ENCODE measurements at regions not wholly inside any gene's neighbourhood (a gene's known extent, or its start where the extent isn't known, plus 50 kb on each side); places are given as distances from the start of the nearest gene placed in this dataset.

GRCh38 chr16:86059253-86060171 is 160.6 kb downstream of the IRF8 start:
- dilution Hi-C loops (cut with MboI; ENCODE audit: extremely low pct_ligation_motif_present, low sequenced_read_pairs) = no loop called here

GRCh38 chr16:86060381-86061317 is 161.7 kb downstream of the IRF8 start:
- H2AFZ ChIP-seq (ENCODE audit: control insufficient read depth, low read length) = no peak overlapping the region
- H3K4me3 ChIP-seq (ENCODE audit: control insufficient read depth in 2 of 3, extremely low read depth in 1 of 3, insufficient read depth in 2 of 3, low read depth in 1 of 3, low read length in 3 of 3) = no peak overlapping the region
- no peaks in the 10 kb centered on the region for H4K20me1 ChIP-seq (ENCODE audit: control insufficient read depth, extremely low read depth, insufficient read depth, low read length)
- no peak for TF ChIP-seq EZH2 (IDR thresholded peaks at IDR 0.05; ENCODE audit: low read length)
- TF ChIP-seq CTCF (optimal IDR thresholded peaks at IDR 0.05 in 1 of 3, IDR thresholded peaks at IDR 0.05 in 1 of 3, conservative IDR thresholded peaks at IDR 0.05 in 1 of 3; ENCODE audit: extremely low read depth in 1 of 3, insufficient read depth in 2 of 3, low read length in 3 of 3) = no peak
- H3K4me1 ChIP-seq (ENCODE audit: control insufficient read depth, extremely low read depth, insufficient read depth, low read length) = no peaks in the 10 kb centered on the region
- no peaks in the 10 kb centered on the region for H3K79me2 ChIP-seq (ENCODE audit: control insufficient read depth, insufficient read depth, low read length)
- no peaks in the 10 kb centered on the region for H3K36me3 ChIP-seq (ENCODE audit: control insufficient read depth in 2 of 2, extremely low read depth in 1 of 2, insufficient read depth in 2 of 2, low read length in 2 of 2)
- dilution Hi-C loops (cut with MboI; ENCODE audit: extremely low pct_ligation_motif_present, low sequenced_read_pairs) = no loop called here
- FAIRE-seq (no peak), DNase-seq (ENCODE audit: low read depth, low spot score) (no peak)
- no peaks in the 10 kb centered on the region for H3K27me3 ChIP-seq (ENCODE audit: control insufficient read depth, extremely low read depth, insufficient read depth, low read length)
- no peaks in the 10 kb centered on the region for H3K9me1 ChIP-seq (ENCODE audit: control insufficient read depth, extremely low read depth, insufficient read depth, low read length)
- no peak overlapping the region for H3K4me2 ChIP-seq (ENCODE audit: control insufficient read depth, extremely low read depth, insufficient read depth, low read depth, low read length)
- H3K9me3 ChIP-seq (ENCODE audit: control insufficient read depth, low read depth, low read length) = no peaks in the 10 kb centered on the region
- no peak overlapping the region for H3K9ac ChIP-seq (ENCODE audit: control insufficient read depth, extremely low read depth, insufficient read depth, low read length)
- no peak overlapping the region for H3K27ac ChIP-seq (ENCODE audit: control insufficient read depth, insufficient read depth, low read length)

More at GRCh38 chr16:86059253-86060171, 160.6 kb downstream of the IRF8 start:
- Histone ChIP-seq H3K4me2 (ENCODE audit: control insufficient read depth, extremely low read depth, insufficient read depth, low read depth, low read length) (no peak overlapping the region), H3K9me3 (ENCODE audit: control insufficient read depth, low read depth, low read length) (no peaks in the 10 kb centered on the region), H3K36me3 (ENCODE audit: control insufficient read depth in 2 of 2, extremely low read depth in 1 of 2, insufficient read depth in 2 of 2, low read length in 2 of 2) (no peaks in the 10 kb centered on the region), H3K4me3 (ENCODE audit: control insufficient read depth in 2 of 3, extremely low read depth in 1 of 3, insufficient read depth in 2 of 3, low read depth in 1 of 3, low read length in 3 of 3) (no peak overlapping the region), H4K20me1 (ENCODE audit: control insufficient read depth, extremely low read depth, insufficient read depth, low read length) (no peaks in the 10 kb centered on the region), H3K27ac (ENCODE audit: control insufficient read depth, insufficient read depth, low read length) (no peak overlapping the region), H3K79me2 (ENCODE audit: control insufficient read depth, insufficient read depth, low read length) (no peaks in the 10 kb centered on the region), H3K9ac (ENCODE audit: control insufficient read depth, extremely low read depth, insufficient read depth, low read length) (no peak overlapping the region), H3K27me3 (ENCODE audit: control insufficient read depth, extremely low read depth, insufficient read depth, low read length) (no peaks in the 10 kb centered on the region), H3K9me1 (ENCODE audit: control insufficient read depth, extremely low read depth, insufficient read depth, low read length) (no peaks in the 10 kb centered on the region), H3K4me1 (ENCODE audit: control insufficient read depth, extremely low read depth, insufficient read depth, low read length) (no peaks in the 10 kb centered on the region), H2AFZ (ENCODE audit: control insufficient read depth, low read length) (no peak overlapping the region)
- DNase-seq (ENCODE audit: low read depth, low spot score) (no peak), FAIRE-seq (no peak)
- TF ChIP-seq EZH2 (IDR thresholded peaks at IDR 0.05; ENCODE audit: low read length) (no peak), CTCF (optimal IDR thresholded peaks at IDR 0.05 in 1 of 3, IDR thresholded peaks at IDR 0.05 in 1 of 3, conservative IDR thresholded peaks at IDR 0.05 in 1 of 3; ENCODE audit: extremely low read depth in 1 of 3, insufficient read depth in 2 of 3, low read length in 3 of 3) (no peak)

All from keratinocyte (primary cell).